ENCODE measurements at regions not wholly inside any gene's neighbourhood (a gene's known extent, or its start where the extent isn't known, plus 50 kb on each side); places are given as distances from the start of the nearest gene placed in this dataset.

- in situ Hi-C loops (cut with HindIII; ENCODE audit: extremely low pct_ligation_motif_present, low pct_unique_long_range_greater_than_20kb): no loop called here
- H2AFZ ChIP-seq (ENCODE audit: low read length): no peak overlapping the region
These were observed 805.3 kb downstream of the SEMA5A start for GRCh38 chr5:8740595-8740994.

More at GRCh38 chr5:8740595-8740994, 805.3 kb downstream of the SEMA5A start:
- FAIRE-seq (no peak), ATAC-seq (no peak), DNase-seq (ENCODE audit: low spot score) (no peak)
- Histone ChIP-seq H3K4me2 (ENCODE audit: low read depth, low read length) (no peak overlapping the region), H3K4me3 (replicated peaks in 1 of 3; ENCODE audit: insufficient read depth in 1 of 3, low read depth in 2 of 3, low read length in 3 of 3) (no peak overlapping the region), H3K4me1 (ENCODE audit: insufficient read depth, low read length) (no peaks in the 10 kb centered on the region), H3K36me3 (replicated peaks in 1 of 2; ENCODE audit: control insufficient read depth in 1 of 2, insufficient read depth in 2 of 2, low read length in 2 of 2) (no peaks in the 10 kb centered on the region), H3K79me2 (ENCODE audit: insufficient read depth, low read length) (no peaks in the 10 kb centered on the region), H4K20me1 (ENCODE audit: insufficient read depth, low read length) (no peaks in the 10 kb centered on the region), H3K9ac (ENCODE audit: insufficient read depth, low read depth, low read length) (no peak overlapping the region), H3K27me3 (ENCODE audit: control insufficient read depth in 1 of 2, insufficient read depth in 2 of 2, low read length in 2 of 2) (no peaks in the 10 kb centered on the region), H3K9me3 (ENCODE audit: low read length) (peaks cover 62% of the 10 kb centered on the region), H3K27ac (ENCODE audit: extremely low read length, insufficient read depth, low read length) (no peak overlapping the region)
- intact Hi-C loops (cut with micrococcal nuclease; ENCODE audit: unreplicated experiment): no loop called here
- ChIA-PET POLR2A (no interaction called here), CTCF (ENCODE audit: low intra/inter-chr PET ratio, low total read pairs) (no interaction called here)
- no TSS peak for BruUV-seq (replicated peaks)
- WGBS (ENCODE audit: low lambda C conversion rate): 17% methylated on average over 7 of the region's 7 CpGs
- no peak for TF ChIP-seq ELF1 (CRISPR knock-in tag; IDR thresholded peaks at IDR 0.05)
- no peak for TF ChIP-seq ZNF770 (CRISPR knock-in tag; IDR thresholded peaks at IDR 0.05)
- no peak for TF ChIP-seq MXD1 (CRISPR knock-in tag; IDR thresholded peaks at IDR 0.05)
- TF ChIP-seq ZNF672 (CRISPR knock-in tag; IDR thresholded peaks at IDR 0.05): no peak
- no peak for TF ChIP-seq SAP130 (CRISPR knock-in tag; IDR thresholded peaks at IDR 0.05; ENCODE audit: low read depth)
- no peak for TF ChIP-seq THAP11 (CRISPR knock-in tag; IDR thresholded peaks at IDR 0.05)
- no peak for TF ChIP-seq MEF2D (CRISPR knock-in tag; IDR thresholded peaks at IDR 0.05)
- TF ChIP-seq POLR2A (IDR thresholded peaks at IDR 0.05; ENCODE audit: insufficient read depth in 1 of 2, low read depth in 2 of 2, low read length in 2 of 2): no peak
- no peak for TF ChIP-seq PBX3 (CRISPR knock-in tag; IDR thresholded peaks at IDR 0.05; ENCODE audit: borderline replicate concordance)
- no peak for TF ChIP-seq ZNF33B (CRISPR knock-in tag; IDR thresholded peaks at IDR 0.05)
- TF ChIP-seq ZNF724P (CRISPR knock-in tag; IDR thresholded peaks at IDR 0.05; ENCODE audit: borderline replicate concordance): no peak
- no peak for TF ChIP-seq THAP9 (CRISPR knock-in tag; IDR thresholded peaks at IDR 0.05; ENCODE audit: borderline replicate concordance)
- TF ChIP-seq ARID5B (CRISPR knock-in tag; IDR thresholded peaks at IDR 0.05): no peak
- no peak for TF ChIP-seq SMAD3 (CRISPR knock-in tag; IDR thresholded peaks at IDR 0.05)
- TF ChIP-seq PAWR (CRISPR knock-in tag; IDR thresholded peaks at IDR 0.05; ENCODE audit: borderline replicate concordance): no peak
